NB4 (cell line): ENCODE measurements at regions not wholly inside any gene's neighbourhood (a gene's known extent, or its start where the extent isn't known, plus 50 kb on each side); places are given as distances from the start of the nearest gene placed in this dataset.
A peak's percentile ranks its signal among the peaks of the same experiment; 100 is the strongest.

ENCODE experiments used
- DNase-seq: peaks from one replicate; pipeline ENCODE4 v3.0.0; 2010; ENCODE audit warnings: low read depth
- H3K4me3 ChIP-seq: one replicate; pipeline ENCODE4 v1.5.1; 2011; ENCODE audit warnings: mild to moderate bottlenecking, low read depth, low read length, moderate library complexity
- MYC ChIP-seq: IDR thresholded peaks from 2 replicates; pipeline ENCODE4 v1.6.1; 2011; ENCODE audit warnings: low read depth, low read length
- POLR2A ChIP-seq: IDR thresholded peaks from 2 replicates; pipeline ENCODE4 v1.6.1; 2011; ENCODE audit warnings: mild to moderate bottlenecking; ENCODE audit not compliant: insufficient read length; ENCODE audit errors: extremely low read depth
- TF ChIP-seq, protein P1 (sequence below): IDR thresholded peaks from one replicate; pipeline ENCODE4 v1.5.1; 2012; ENCODE audit warnings: low read depth, low read length
- TF ChIP-seq, protein P2 (sequence below): IDR thresholded peaks from 2 replicates; pipeline ENCODE4 v1.6.1; 2011; ENCODE audit warnings: low read depth, low read length

DNA sequence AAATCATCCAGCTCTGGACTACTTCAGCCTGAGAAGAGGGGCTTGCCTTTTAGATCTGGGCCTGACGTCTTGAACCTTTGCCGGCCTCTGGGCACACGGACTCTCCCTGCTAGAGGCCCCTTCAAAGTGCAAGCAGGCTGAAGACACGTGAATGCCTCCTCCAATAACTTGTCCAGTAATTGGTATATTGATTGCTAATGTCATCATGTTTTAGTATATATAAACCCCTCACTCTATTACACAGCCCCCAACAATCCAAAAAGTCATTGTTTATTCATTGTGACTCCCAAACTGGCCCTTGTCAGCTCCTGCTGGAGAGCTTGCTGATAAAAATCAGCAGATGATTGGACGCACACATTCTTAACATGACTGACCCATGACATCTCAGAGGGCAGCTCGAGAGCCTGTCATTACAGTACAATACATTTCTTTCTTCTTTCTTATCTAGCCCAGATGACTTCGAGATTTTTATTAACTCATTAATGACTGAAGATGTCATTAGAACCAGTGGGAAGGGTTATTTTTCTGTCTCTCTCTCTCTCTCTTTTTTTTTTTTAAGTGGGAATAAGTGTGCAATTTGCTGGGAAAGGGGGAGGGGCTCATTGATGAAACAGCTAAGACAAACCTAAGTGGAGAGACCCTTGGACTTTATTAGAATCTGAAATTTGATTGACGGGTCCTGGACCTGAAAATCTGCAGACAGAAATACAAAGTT is 65.5 kb upstream of the NR2F2 start:
- no peak for TF ChIP-seq MYC
- TF ChIP-seq POLR2A = no peak
- TF ChIP-seq, protein P1, sequence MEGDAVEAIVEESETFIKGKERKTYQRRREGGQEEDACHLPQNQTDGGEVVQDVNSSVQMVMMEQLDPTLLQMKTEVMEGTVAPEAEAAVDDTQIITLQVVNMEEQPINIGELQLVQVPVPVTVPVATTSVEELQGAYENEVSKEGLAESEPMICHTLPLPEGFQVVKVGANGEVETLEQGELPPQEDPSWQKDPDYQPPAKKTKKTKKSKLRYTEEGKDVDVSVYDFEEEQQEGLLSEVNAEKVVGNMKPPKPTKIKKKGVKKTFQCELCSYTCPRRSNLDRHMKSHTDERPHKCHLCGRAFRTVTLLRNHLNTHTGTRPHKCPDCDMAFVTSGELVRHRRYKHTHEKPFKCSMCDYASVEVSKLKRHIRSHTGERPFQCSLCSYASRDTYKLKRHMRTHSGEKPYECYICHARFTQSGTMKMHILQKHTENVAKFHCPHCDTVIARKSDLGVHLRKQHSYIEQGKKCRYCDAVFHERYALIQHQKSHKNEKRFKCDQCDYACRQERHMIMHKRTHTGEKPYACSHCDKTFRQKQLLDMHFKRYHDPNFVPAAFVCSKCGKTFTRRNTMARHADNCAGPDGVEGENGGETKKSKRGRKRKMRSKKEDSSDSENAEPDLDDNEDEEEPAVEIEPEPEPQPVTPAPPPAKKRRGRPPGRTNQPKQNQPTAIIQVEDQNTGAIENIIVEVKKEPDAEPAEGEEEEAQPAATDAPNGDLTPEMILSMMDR = no peak
- TF ChIP-seq, protein P2, sequence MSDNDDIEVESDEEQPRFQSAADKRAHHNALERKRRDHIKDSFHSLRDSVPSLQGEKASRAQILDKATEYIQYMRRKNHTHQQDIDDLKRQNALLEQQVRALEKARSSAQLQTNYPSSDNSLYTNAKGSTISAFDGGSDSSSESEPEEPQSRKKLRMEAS = no peak
- DNase-seq = no peak
- no peak overlapping the region for H3K4me3 ChIP-seq

DNA sequence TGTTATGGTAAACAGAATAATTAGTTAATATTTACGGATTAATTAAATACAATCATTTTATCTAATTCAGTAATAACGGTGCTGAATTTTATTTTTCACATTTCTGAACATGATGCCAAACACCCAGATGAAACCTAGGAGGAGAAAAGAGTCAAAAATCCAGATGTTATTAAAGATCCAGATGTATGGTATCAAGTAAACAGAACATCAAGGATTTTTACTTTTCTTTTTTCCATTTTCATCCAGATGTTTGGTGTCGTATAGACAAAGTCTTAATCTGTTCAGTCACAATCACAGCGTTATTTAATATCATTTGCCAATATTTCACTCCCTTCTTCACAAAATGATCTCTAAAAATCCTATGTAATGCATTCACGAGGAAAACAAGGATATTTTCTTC is 64.0 kb upstream of the NR2F2 start:
- DNase-seq = no peak
- H3K4me3 ChIP-seq = no peak overlapping the region
- TF ChIP-seq, protein P2 = no peak

DNA sequence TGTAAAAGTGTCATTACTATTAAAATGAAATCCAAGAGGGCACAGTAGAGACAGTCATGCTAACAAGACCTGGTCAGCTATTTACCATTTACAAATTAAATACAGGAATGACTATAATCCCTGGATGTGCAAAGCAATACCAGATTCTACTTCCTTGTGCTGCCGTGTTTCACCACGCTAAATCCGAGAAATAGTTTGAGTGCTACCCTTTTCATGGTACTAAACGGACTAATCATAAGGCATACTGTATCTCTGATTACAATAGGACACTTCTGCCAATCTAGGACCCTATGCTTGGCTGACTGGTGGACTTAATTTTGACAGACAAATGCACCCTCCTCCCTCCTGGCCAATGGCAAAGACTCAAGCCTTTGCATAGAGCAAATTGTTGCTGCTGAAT is 63.0 kb upstream of the NR2F2 start:
- TF ChIP-seq, protein P1 = no peak
- TF ChIP-seq POLR2A = no peak
- TF ChIP-seq, protein P2 = no peak
- no peak overlapping the region for H3K4me3 ChIP-seq
- DNase-seq = no peak

DNA sequence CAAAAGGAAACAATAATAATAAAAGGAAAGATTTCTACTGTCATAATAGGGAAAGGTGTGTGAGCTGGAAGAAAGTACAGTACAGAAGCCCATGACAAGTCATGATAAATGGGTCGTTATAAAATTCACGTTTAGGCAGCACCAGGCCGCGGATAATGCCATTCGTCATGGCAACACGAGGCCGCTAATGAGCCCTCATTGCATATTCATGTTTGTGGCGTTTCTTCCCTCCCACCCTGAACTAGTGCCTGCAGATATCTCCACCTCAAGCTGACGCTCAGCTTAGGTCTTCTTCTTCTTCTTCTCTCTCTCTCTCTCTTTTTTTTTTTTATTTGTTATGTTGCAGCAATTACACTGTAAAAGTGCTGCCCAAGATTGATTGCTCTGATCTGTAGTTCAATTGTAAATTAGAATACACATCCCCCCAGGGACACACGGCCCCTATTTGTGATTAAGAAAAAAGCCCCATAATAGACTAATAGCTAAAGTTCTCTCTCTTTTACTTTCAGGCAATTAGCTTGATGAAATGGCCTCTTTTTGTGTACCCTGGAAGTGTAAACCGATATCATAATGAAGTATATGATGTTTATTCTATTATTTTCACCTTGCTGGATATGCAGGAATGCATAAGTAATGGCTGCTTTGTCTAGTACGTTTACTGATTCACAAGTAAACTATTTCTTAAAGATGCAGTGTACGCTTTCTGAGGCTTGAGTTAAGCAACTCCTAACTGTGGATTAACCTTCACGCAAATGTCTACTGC is 61.9 kb upstream of the NR2F2 start:
- H3K4me3 ChIP-seq = no peak overlapping the region

DNA sequence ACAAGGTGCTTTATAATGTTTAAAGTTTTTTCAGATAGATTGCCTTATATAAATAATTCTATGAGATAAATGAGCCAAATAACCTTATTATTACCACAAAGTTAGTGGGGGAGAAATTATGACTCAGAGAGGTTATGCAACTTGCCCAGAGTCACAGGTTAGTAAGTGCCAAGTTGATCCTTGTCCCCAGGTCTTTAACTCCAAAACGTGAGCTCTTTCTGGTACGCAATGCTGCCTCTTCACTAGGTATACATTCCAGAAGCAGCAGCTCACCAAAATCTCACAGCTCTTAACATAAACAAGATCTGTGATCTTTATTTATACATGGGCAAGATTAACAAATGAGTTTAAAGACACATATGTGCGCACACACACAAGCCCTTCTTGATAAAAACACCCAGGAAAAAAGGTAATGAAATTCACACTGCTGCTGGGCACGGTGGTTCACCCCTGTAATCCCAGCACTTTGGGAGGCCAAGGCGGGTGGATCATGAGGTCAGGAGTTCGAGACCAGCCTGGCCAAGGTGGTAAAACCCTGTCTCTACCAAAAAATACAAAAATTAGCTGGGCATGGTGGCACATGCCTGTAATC is 59.8 kb upstream of the NR2F2 start:
- no peak for TF ChIP-seq MYC
- TF ChIP-seq, protein P1 = no peak
- TF ChIP-seq, protein P2 = no peak
- TF ChIP-seq POLR2A = no peak
- peak; percentile 48 for DNase-seq

More for the DNA sequence above, 61.9 kb upstream of the NR2F2 start:
- DNase-seq = no peak
- TF ChIP-seq MYC = no peak
- TF ChIP-seq, protein P1 = no peak
- no peak for TF ChIP-seq POLR2A
- TF ChIP-seq, protein P2 = no peak

DNA sequence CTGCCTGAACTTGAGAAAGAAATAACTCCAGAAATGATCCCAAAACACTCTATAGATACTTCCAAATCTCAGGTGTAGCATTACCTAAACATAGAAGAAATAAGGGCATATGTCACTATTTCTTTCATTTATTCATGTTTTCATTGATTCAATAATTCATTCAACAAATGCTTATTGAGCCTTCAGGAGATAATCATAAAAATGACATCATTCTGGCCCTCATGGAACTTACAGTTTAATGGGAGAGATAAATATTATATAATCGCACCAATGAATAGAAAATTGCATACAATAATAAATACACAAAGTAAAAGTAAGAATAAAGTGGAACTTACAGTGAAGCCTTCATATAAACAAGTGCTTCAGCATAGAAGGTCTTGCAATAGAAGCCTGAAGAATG is 58.1 kb upstream of the NR2F2 start:
- TF ChIP-seq, protein P1 = no peak
- TF ChIP-seq POLR2A = no peak
- no peak for TF ChIP-seq MYC
- TF ChIP-seq, protein P2 = no peak
- no peak for DNase-seq
- no peak overlapping the region for H3K4me3 ChIP-seq

More for the DNA sequence above, 59.8 kb upstream of the NR2F2 start:
- H3K4me3 ChIP-seq = no peak overlapping the region
